ENCODE measurements at regions not wholly inside any gene's neighbourhood (a gene's known extent, or its start where the extent isn't known, plus 50 kb on each side); places are given as distances from the start of the nearest gene placed in this dataset.
"Not testable (repeated sequence)": the region's sequence is repeated elsewhere in the genome, so short reads cannot be mapped to it uniquely, and the experiment has no call there.

GRCh38 chrX:9293903-9294302, 171.0 kb upstream of the TBL1X start:
- Histone ChIP-seq H3K36me3 (ENCODE audit: insufficient read depth, low read length) (no peaks in the 10 kb centered on the region), H3K4me1 (ENCODE audit: insufficient read depth, low read length) (no peaks in the 10 kb centered on the region), H4K20me1 (ENCODE audit: insufficient read depth, low read length) (no peaks in the 10 kb centered on the region), H3K4me3 (ENCODE audit: low read depth in 1 of 2, low read length in 2 of 2) (no peak overlapping the region), H2AFZ (ENCODE audit: low read depth, low read length) (no peak overlapping the region), H3K9me3 (ENCODE audit: insufficient read depth, low read length, severe bottlenecking) (no peaks in the 10 kb centered on the region), H3K27ac (ENCODE audit: low read length) (no peak overlapping the region), H3K9ac (ENCODE audit: low read depth, low read length) (no peak overlapping the region), H3K4me2 (ENCODE audit: insufficient read depth, low read length) (no peak overlapping the region), H3K27me3 (ENCODE audit: insufficient read depth, low read length, poor library complexity) (no peaks in the 10 kb centered on the region), H3K79me2 (ENCODE audit: insufficient read depth, low read length) (no peaks in the 10 kb centered on the region)
- ATAC-seq (ENCODE audit: insufficient read depth, low read depth) (no peak), DNase-seq (no peak)
- TF ChIP-seq, protein P1, sequence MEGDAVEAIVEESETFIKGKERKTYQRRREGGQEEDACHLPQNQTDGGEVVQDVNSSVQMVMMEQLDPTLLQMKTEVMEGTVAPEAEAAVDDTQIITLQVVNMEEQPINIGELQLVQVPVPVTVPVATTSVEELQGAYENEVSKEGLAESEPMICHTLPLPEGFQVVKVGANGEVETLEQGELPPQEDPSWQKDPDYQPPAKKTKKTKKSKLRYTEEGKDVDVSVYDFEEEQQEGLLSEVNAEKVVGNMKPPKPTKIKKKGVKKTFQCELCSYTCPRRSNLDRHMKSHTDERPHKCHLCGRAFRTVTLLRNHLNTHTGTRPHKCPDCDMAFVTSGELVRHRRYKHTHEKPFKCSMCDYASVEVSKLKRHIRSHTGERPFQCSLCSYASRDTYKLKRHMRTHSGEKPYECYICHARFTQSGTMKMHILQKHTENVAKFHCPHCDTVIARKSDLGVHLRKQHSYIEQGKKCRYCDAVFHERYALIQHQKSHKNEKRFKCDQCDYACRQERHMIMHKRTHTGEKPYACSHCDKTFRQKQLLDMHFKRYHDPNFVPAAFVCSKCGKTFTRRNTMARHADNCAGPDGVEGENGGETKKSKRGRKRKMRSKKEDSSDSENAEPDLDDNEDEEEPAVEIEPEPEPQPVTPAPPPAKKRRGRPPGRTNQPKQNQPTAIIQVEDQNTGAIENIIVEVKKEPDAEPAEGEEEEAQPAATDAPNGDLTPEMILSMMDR (IDR thresholded peaks at IDR 0.05; ENCODE audit: borderline replicate concordance, extremely low read depth, low read length, poor library complexity, severe bottlenecking), result no peak
- no peak for TF ChIP-seq EZH2 (IDR thresholded peaks at IDR 0.05; ENCODE audit: borderline replicate concordance, low read depth, low read length, severe bottlenecking)

DNA sequence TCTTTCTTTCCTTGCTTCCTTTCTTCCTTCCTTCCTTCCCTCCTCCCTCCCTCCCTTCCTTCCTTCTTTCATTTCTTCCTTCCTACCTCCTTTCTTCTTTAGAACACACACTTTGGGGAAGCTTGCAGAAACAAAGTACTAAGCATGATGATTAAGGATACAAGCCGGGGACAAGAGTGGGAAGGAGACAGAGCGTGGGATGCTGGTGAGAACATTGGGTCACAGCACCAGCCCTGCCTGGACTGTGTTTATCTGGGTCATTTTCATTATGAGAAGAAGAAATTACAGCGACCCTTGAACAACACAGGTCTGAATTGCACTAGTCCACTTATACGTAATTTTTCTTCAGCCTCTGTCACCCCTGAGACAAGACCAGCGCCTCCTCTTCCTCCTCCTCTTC, 169.3 kb upstream of the TBL1X start:
- H3K79me2 ChIP-seq (ENCODE audit: insufficient read depth, low read length), result no peaks in the 10 kb centered on the region
- H3K4me1 ChIP-seq (ENCODE audit: insufficient read depth, low read length), result no peaks in the 10 kb centered on the region
- no peak overlapping the region for H2AFZ ChIP-seq (ENCODE audit: low read depth, low read length)
- H3K27ac ChIP-seq (ENCODE audit: low read length), result no peak overlapping the region
- no peaks in the 10 kb centered on the region for H3K27me3 ChIP-seq (ENCODE audit: insufficient read depth, low read length, poor library complexity)
- DNase-seq, result no peak
- no peak for ATAC-seq (ENCODE audit: insufficient read depth, low read depth)
- TF ChIP-seq, protein P1 (IDR thresholded peaks at IDR 0.05; ENCODE audit: borderline replicate concordance, extremely low read depth, low read length, poor library complexity, severe bottlenecking), result no peak
- no peak for TF ChIP-seq EZH2 (IDR thresholded peaks at IDR 0.05; ENCODE audit: borderline replicate concordance, low read depth, low read length, severe bottlenecking)
- no peaks in the 10 kb centered on the region for H4K20me1 ChIP-seq (ENCODE audit: insufficient read depth, low read length)
- H3K9ac ChIP-seq (ENCODE audit: low read depth, low read length), result no peak overlapping the region
- no peak overlapping the region for H3K4me3 ChIP-seq (ENCODE audit: low read depth in 1 of 2, low read length in 2 of 2)
- no peaks in the 10 kb centered on the region for H3K9me3 ChIP-seq (ENCODE audit: insufficient read depth, low read length, severe bottlenecking)
- H3K4me2 ChIP-seq (ENCODE audit: insufficient read depth, low read length), result no peak overlapping the region
- H3K36me3 ChIP-seq (ENCODE audit: insufficient read depth, low read length), result no peaks in the 10 kb centered on the region

GRCh38 chrX:9298221-9298620, 166.6 kb upstream of the TBL1X start:
- no peaks in the 10 kb centered on the region for H3K27me3 ChIP-seq (ENCODE audit: insufficient read depth, low read length, poor library complexity)
- no peak overlapping the region for H3K9ac ChIP-seq (ENCODE audit: low read depth, low read length)
- ATAC-seq (ENCODE audit: insufficient read depth, low read depth) (no peak), DNase-seq (no peak)
- H3K4me1 ChIP-seq (ENCODE audit: insufficient read depth, low read length), result no peaks in the 10 kb centered on the region
- no peaks in the 10 kb centered on the region for H3K36me3 ChIP-seq (ENCODE audit: insufficient read depth, low read length)
- H3K4me2 ChIP-seq (ENCODE audit: insufficient read depth, low read length), result no peak overlapping the region
- H3K9me3 ChIP-seq (ENCODE audit: insufficient read depth, low read length, severe bottlenecking), result no peaks in the 10 kb centered on the region
- no peak overlapping the region for H3K4me3 ChIP-seq (ENCODE audit: low read depth in 1 of 2, low read length in 2 of 2)
- H3K27ac ChIP-seq (ENCODE audit: low read length), result no peak overlapping the region
- H4K20me1 ChIP-seq (ENCODE audit: insufficient read depth, low read length), result no peaks in the 10 kb centered on the region
- no peak overlapping the region for H2AFZ ChIP-seq (ENCODE audit: low read depth, low read length)
- H3K79me2 ChIP-seq (ENCODE audit: insufficient read depth, low read length), result no peaks in the 10 kb centered on the region
- TF ChIP-seq, protein P1 (IDR thresholded peaks at IDR 0.05; ENCODE audit: borderline replicate concordance, extremely low read depth, low read length, poor library complexity, severe bottlenecking), result no peak
- TF ChIP-seq EZH2 (IDR thresholded peaks at IDR 0.05; ENCODE audit: borderline replicate concordance, low read depth, low read length, severe bottlenecking), result no peak

- H3K9me3 ChIP-seq (ENCODE audit: insufficient read depth, low read length, severe bottlenecking); H3K9ac ChIP-seq (ENCODE audit: low read depth, low read length); H3K4me2 ChIP-seq (ENCODE audit: insufficient read depth, low read length); H3K27ac ChIP-seq (ENCODE audit: low read length); H3K4me1 ChIP-seq (ENCODE audit: insufficient read depth, low read length); H4K20me1 ChIP-seq (ENCODE audit: insufficient read depth, low read length); ATAC-seq (ENCODE audit: insufficient read depth, low read depth); H3K4me3 ChIP-seq (ENCODE audit: low read depth in 1 of 2, low read length in 2 of 2); H2AFZ ChIP-seq (ENCODE audit: low read depth, low read length); H3K27me3 ChIP-seq (ENCODE audit: insufficient read depth, low read length, poor library complexity); H3K36me3 ChIP-seq (ENCODE audit: insufficient read depth, low read length); DNase-seq; H3K79me2 ChIP-seq (ENCODE audit: insufficient read depth, low read length): not testable (repeated sequence)
Measured at GRCh38 chrX:9299681-9300080, 165.2 kb upstream of the TBL1X start.
